SK-N-SH (cell line): ENCODE measurements at regions not wholly inside any gene's neighbourhood (a gene's known extent, or its start where the extent isn't known, plus 50 kb on each side); places are given as distances from the start of the nearest gene placed in this dataset.

Source experiments
- CTCF ChIA-PET: fragments of 300-600, 350-600 bp; formaldehyde crosslinking; extraction: SDS; loops from one replicate; lab custom pipeline; 2021; lab: Yijun Ruan, JAX
- POLR2A ChIA-PET: fragments of 350-600 bp; sonication (Branson Sonifier 250); formaldehyde crosslinking; extraction: SDS; loops from one replicate; lab custom pipeline; 2020; ENCODE audit warnings: antibody characterized with exemption, inconsistent platforms; lab: Yijun Ruan, JAX
- DNase-seq: peaks from one replicate; pipeline ENCODE4 v3.0.0; 2012
- H2AFZ ChIP-seq: fragments of 200-600 bp; sonication (generic); 2 replicates; pipeline ENCODE4 v1.8.1; 2016; ENCODE audit warnings: antibody characterized with exemption, mild to moderate bottlenecking, low read depth
- H3F3A ChIP-seq: fragments of 200-600 bp; sonication (generic); replicated peaks from 2 replicates; pipeline ENCODE3; 2016; ENCODE audit warnings: antibody characterized with exemption, mild to moderate bottlenecking; ENCODE audit not compliant: insufficient read depth
- H3K27ac ChIP-seq, 2 experiments: fragments of 200-500 bp in 1 of 2; fragments of 200-600 bp in 1 of 2; sonication (Bioruptor generic) in 1 of 2; sonication (generic), shearing (Covaris generic) in 1 of 2; 2 replicates each; pipeline versions ENCODE4 v1.5.1 to v1.6.1; 2014 to 2016; ENCODE audit warnings: low read depth in 2 of 2, inconsistent platforms in 1 of 2, low read length in 1 of 2, mild to moderate bottlenecking in 1 of 2, mixed read lengths in 1 of 2
- H3K27me3 ChIP-seq: fragments of 200-600 bp; sonication (generic), shearing (Covaris generic); 2 replicates; pipeline ENCODE4 v1.6.1; 2016; ENCODE audit warnings: mixed run types; ENCODE audit not compliant: insufficient read depth
- H3K36me3 ChIP-seq, 2 experiments: fragments of 200-500 bp in 1 of 2; fragments of 200-600 bp in 1 of 2; sonication (Bioruptor generic) in 1 of 2; sonication (generic) in 1 of 2; replicated peaks in 1 of 2; 2 replicates each; pipeline versions ENCODE3 to v1.5.1; 2014 to 2016; ENCODE audit warnings: low read length in 1 of 2, mild to moderate bottlenecking in 1 of 2; ENCODE audit not compliant: insufficient read depth in 2 of 2, control insufficient read depth in 1 of 2
- H3K4me1 ChIP-seq, 2 experiments: fragments of 200-500 bp in 1 of 2; fragments of 200-600 bp in 1 of 2; sonication (Bioruptor generic) in 1 of 2; sonication (generic), shearing (Covaris generic) in 1 of 2; 2 replicates each; pipeline versions ENCODE4 v1.5.1 to v1.6.1; 2014 to 2016; ENCODE audit warnings: low read depth in 1 of 2, low read length in 1 of 2, mixed run types in 1 of 2; ENCODE audit not compliant: insufficient read depth in 2 of 2, control insufficient read depth in 1 of 2
- H3K4me2 ChIP-seq: fragments of 200-600 bp; sonication (generic), shearing (Covaris generic); 2 replicates; pipeline ENCODE4 v1.6.1; 2017; ENCODE audit warnings: mixed run types
- H3K4me3 ChIP-seq, 2 experiments: fragments of 200-500 bp in 1 of 2; fragments of 200-600 bp in 1 of 2; sonication (Bioruptor generic) in 1 of 2; sonication (generic), shearing (Covaris generic) in 1 of 2; 2 replicates each; pipeline versions ENCODE4 v1.5.1 to v1.8.1; 2014 to 2016; ENCODE audit warnings: low read depth in 2 of 2, inconsistent platforms in 1 of 2, low read length in 1 of 2, mild to moderate bottlenecking in 1 of 2, mixed read lengths in 1 of 2, moderate library complexity in 1 of 2
- H3K79me2 ChIP-seq: fragments of 200-600 bp; sonication (generic); 2 replicates; pipeline ENCODE4 v1.8.1; 2017; ENCODE audit warnings: mild to moderate bottlenecking; ENCODE audit not compliant: insufficient read depth
- H3K9ac ChIP-seq: fragments of 200-600 bp; sonication (generic); 2 replicates; pipeline ENCODE4 v1.6.1; 2017; ENCODE audit warnings: mixed run types
- H3K9me2 ChIP-seq: fragments of 200-600 bp; sonication (generic); 2 replicates; pipeline ENCODE4 v1.6.1; 2017; ENCODE audit warnings: mixed run types
- H3K9me3 ChIP-seq: fragments of 200-600 bp; sonication (generic); 2 replicates; pipeline ENCODE4 v1.6.1; 2017; ENCODE audit warnings: mixed run types, mild to moderate bottlenecking, moderate library complexity
- H4K20me1 ChIP-seq: fragments of 200-600 bp; sonication (generic); 2 replicates; pipeline ENCODE4 v1.6.1; 2017; ENCODE audit warnings: mild to moderate bottlenecking, mixed run types; ENCODE audit not compliant: insufficient read depth
- CHD2 ChIP-seq: fragments of 150-350 bp; IDR thresholded peaks from 2 replicates; pipeline ENCODE4 v1.6.1; 2018; ENCODE audit warnings: low read length; ENCODE audit not compliant: partially characterized antibody
- ELF1 ChIP-seq: IDR thresholded peaks from 2 replicates; pipeline ENCODE4 v1.4.0; 2012
- EZH2phosphoT487 ChIP-seq: fragments of 200-600 bp; sonication (generic); IDR thresholded peaks from 2 replicates; pipeline ENCODE4 v1.6.1; 2017; ENCODE audit warnings: low read depth, mixed run types, mild to moderate bottlenecking, antibody characterized with exemption, moderate library complexity, borderline replicate concordance
- FOSL2 ChIP-seq: IDR thresholded peaks from 2 replicates; pipeline ENCODE4 v1.4.0; 2012; ENCODE audit warnings: low read depth, mild to moderate bottlenecking, moderate library complexity, borderline replicate concordance
- FOXJ3 ChIP-seq: sonication (generic); formaldehyde crosslinking; IDR thresholded peaks from 2 replicates; pipeline ENCODE4 v1.5.1; 2020; ENCODE audit warnings: mild to moderate bottlenecking, missing genetic modification reagents
- GABPA ChIP-seq: IDR thresholded peaks from 2 replicates; pipeline ENCODE4 v1.4.0; 2012; ENCODE audit warnings: low read depth, mild to moderate bottlenecking
- GATA2 ChIP-seq: sonication (generic); formaldehyde crosslinking; IDR thresholded peaks from 2 replicates; pipeline ENCODE4 v1.5.0; 2020; ENCODE audit warnings: mild to moderate bottlenecking, missing genetic modification reagents
- MEF2A ChIP-seq: IDR thresholded peaks from 2 replicates; pipeline ENCODE4 v1.4.0; 2012; ENCODE audit warnings: low read depth, borderline replicate concordance
- MXI1 ChIP-seq: IDR thresholded peaks from 2 replicates; pipeline ENCODE4 v1.6.1; 2012; ENCODE audit warnings: mild to moderate bottlenecking, low read depth, low read length, improper control_type of control experiment
- NFIC ChIP-seq: IDR thresholded peaks from 2 replicates; pipeline ENCODE4 v1.4.0; 2012; ENCODE audit warnings: borderline replicate concordance
- NRF1 ChIP-seq: IDR thresholded peaks from 2 replicates; pipeline ENCODE4 v1.6.1; 2012; ENCODE audit warnings: low read depth, mild to moderate bottlenecking, low read length
- RCOR1 ChIP-seq: fragments of 150-350 bp; IDR thresholded peaks from 2 replicates; pipeline ENCODE4 v1.6.1; 2017; ENCODE audit warnings: antibody characterized with exemption, low read length
- RFX5 ChIP-seq: IDR thresholded peaks from 2 replicates; pipeline ENCODE4 v1.6.1; 2012; ENCODE audit warnings: mild to moderate bottlenecking, improper control_type of control experiment, low read length
- RXRA ChIP-seq: IDR thresholded peaks from 2 replicates; pipeline ENCODE4 v1.4.0; 2012; ENCODE audit warnings: low read depth, mild to moderate bottlenecking, borderline replicate concordance
- SIN3A ChIP-seq: IDR thresholded peaks from 2 replicates; pipeline ENCODE4 v1.6.1; 2012; ENCODE audit warnings: low read depth, mild to moderate bottlenecking, low read length, moderate library complexity, borderline replicate concordance
- WGBS: methylation state at CpG from one replicate; pipeline ENCODE4 v1.1.6; 2017; ENCODE audit warnings: low lambda C conversion rate; 5-methylcytosine and 5-hydroxymethylcytosine counted together
- TF ChIP-seq, protein P1 (sequence below): IDR thresholded peaks from 2 replicates; pipeline ENCODE4 v1.6.1; 2012; ENCODE audit warnings: mild to moderate bottlenecking, low read depth, low read length, moderate library complexity
- TF ChIP-seq, protein P2 (sequence below): IDR thresholded peaks from 2 replicates; pipeline ENCODE4 v1.4.0; 2012; ENCODE audit warnings: low read depth
- TF ChIP-seq, protein P3 (sequence below): IDR thresholded peaks from 2 replicates; pipeline ENCODE4 v1.4.0; 2012; ENCODE audit warnings: low read depth, borderline replicate concordance
- TF ChIP-seq, protein P4 (sequence below): fragments of 150-350 bp; IDR thresholded peaks from 2 replicates; pipeline ENCODE4 v1.6.1; 2016; ENCODE audit warnings: mild to moderate bottlenecking, low read depth, low read length

- 52% methylated on average over 7 of the region's 7 CpGs for WGBS
- Histone ChIP-seq H3K4me3 (no peak overlapping the region), H4K20me1 (no peaks in the 10 kb centered on the region), H3K4me1 (no peaks in the 10 kb centered on the region), H3K9me2 (no peaks in the 10 kb centered on the region), H3F3A (no peaks in the 10 kb centered on the region)
- TF ChIP-seq RCOR1 (no peak), NRF1 (no peak), ELF1 (no peak), RFX5 (no peak), RXRA (no peak), GABPA (no peak), SIN3A (no peak), GATA2 (CRISPR knock-in tag) (no peak), FOXJ3 (no peak), EZH2phosphoT487 (no peak), CHD2 (no peak), MXI1 (no peak), MEF2A (no peak), NFIC (no peak), FOSL2 (no peak)
- TF ChIP-seq, protein P1, sequence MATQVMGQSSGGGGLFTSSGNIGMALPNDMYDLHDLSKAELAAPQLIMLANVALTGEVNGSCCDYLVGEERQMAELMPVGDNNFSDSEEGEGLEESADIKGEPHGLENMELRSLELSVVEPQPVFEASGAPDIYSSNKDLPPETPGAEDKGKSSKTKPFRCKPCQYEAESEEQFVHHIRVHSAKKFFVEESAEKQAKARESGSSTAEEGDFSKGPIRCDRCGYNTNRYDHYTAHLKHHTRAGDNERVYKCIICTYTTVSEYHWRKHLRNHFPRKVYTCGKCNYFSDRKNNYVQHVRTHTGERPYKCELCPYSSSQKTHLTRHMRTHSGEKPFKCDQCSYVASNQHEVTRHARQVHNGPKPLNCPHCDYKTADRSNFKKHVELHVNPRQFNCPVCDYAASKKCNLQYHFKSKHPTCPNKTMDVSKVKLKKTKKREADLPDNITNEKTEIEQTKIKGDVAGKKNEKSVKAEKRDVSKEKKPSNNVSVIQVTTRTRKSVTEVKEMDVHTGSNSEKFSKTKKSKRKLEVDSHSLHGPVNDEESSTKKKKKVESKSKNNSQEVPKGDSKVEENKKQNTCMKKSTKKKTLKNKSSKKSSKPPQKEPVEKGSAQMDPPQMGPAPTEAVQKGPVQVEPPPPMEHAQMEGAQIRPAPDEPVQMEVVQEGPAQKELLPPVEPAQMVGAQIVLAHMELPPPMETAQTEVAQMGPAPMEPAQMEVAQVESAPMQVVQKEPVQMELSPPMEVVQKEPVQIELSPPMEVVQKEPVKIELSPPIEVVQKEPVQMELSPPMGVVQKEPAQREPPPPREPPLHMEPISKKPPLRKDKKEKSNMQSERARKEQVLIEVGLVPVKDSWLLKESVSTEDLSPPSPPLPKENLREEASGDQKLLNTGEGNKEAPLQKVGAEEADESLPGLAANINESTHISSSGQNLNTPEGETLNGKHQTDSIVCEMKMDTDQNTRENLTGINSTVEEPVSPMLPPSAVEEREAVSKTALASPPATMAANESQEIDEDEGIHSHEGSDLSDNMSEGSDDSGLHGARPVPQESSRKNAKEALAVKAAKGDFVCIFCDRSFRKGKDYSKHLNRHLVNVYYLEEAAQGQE, result no peak
- TF ChIP-seq, protein P2, sequence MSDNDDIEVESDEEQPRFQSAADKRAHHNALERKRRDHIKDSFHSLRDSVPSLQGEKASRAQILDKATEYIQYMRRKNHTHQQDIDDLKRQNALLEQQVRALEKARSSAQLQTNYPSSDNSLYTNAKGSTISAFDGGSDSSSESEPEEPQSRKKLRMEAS, result no peak
- TF ChIP-seq, protein P3, sequence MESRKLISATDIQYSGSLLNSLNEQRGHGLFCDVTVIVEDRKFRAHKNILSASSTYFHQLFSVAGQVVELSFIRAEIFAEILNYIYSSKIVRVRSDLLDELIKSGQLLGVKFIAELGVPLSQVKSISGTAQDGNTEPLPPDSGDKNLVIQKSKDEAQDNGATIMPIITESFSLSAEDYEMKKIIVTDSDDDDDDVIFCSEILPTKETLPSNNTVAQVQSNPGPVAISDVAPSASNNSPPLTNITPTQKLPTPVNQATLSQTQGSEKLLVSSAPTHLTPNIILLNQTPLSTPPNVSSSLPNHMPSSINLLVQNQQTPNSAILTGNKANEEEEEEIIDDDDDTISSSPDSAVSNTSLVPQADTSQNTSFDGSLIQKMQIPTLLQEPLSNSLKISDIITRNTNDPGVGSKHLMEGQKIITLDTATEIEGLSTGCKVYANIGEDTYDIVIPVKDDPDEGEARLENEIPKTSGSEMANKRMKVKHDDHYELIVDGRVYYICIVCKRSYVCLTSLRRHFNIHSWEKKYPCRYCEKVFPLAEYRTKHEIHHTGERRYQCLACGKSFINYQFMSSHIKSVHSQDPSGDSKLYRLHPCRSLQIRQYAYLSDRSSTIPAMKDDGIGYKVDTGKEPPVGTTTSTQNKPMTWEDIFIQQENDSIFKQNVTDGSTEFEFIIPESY, result no peak
- TF ChIP-seq, protein P4, sequence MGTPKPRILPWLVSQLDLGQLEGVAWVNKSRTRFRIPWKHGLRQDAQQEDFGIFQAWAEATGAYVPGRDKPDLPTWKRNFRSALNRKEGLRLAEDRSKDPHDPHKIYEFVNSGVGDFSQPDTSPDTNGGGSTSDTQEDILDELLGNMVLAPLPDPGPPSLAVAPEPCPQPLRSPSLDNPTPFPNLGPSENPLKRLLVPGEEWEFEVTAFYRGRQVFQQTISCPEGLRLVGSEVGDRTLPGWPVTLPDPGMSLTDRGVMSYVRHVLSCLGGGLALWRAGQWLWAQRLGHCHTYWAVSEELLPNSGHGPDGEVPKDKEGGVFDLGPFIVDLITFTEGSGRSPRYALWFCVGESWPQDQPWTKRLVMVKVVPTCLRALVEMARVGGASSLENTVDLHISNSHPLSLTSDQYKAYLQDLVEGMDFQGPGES, result no peak
- TF ChIP-seq, all 33 proteins: peak for 0
- ChIA-PET POLR2A (no interaction called here), CTCF (no interaction called here)
- Histone ChIP-seq H3K4me2 (no peak overlapping the region), H2AFZ (no peak overlapping the region), H3K27ac (no peak overlapping the region), H3K27me3 (no peaks in the 10 kb centered on the region), H3K36me3 (no peaks in the 10 kb centered on the region), H3K79me2 (no peaks in the 10 kb centered on the region), H3K9ac (no peak overlapping the region), H3K9me3 (no peaks in the 10 kb centered on the region)
- no peak for DNase-seq
These were observed 619.3 kb upstream of the ADARB2 start for GRCh38 chr10:2356670-2357069.
